NCI-H524 treated with DMSO at 0.1 percent for 48 hours (cell line): ENCODE measurements at regions not wholly inside any gene's neighbourhood (a gene's known extent, or its start where the extent isn't known, plus 50 kb on each side); places are given as distances from the start of the nearest gene placed in this dataset.

ENCODE experiments used
- DNase-seq: peaks from one replicate; lab custom pipeline; 2025; lab: John Stamatoyannopoulos, UW

DNA sequence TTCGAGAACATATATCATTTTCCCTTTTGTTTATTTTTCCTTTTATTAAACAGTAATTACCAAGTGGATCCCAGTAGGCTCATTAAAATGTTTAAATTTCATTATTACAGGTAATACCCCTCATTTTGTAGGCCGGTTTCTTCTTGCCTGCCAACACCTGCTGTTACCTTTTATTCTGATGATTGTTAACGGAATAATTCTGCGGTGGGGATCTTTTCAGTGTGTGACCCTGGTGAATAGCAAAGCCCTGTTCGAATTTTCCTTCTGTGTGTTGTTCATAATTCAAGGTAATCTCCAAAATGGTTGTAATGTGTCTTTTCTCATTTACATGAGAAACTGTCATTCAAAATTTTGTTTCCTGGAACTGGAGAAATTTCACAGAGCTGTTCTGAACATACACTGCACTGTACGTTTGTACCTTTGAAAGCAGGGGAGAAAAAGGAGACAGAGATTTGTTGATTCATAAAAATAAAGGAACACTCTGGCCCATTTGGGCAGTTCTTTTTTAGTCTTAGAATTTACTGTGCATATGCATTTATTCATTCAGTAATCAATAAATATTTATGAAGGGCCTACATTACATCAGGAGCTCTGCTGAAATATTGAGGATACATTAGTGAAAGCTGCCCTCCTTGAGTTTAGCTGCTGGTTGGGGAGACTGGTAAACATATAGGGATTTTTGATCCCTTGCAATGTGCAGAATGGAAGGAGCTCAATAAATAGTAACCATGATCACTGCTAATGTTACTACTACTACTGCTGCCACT lies 502.0 kb downstream of the QKI start:
- DNase-seq: no peak

DNA sequence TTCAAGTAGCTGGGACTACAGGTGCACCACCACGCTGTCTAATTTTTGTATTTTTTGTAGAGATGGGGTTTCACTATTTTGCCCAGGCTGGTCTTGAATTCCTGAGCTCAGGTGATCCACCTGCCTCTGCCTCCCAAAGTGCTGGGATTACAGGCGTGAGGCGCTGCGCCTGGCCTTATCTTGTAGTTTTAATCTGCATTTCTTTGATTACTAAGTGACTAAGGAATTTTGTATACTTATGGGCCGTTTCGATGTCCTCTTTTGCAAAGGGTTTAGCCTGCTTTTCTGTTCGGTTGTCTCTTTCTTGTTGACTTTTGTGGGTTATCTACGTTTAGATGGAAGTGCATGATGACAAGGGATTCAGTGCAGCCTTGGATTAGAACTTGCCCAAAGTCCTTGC lies 500.6 kb downstream of the QKI start:
- no peak for DNase-seq

DNA sequence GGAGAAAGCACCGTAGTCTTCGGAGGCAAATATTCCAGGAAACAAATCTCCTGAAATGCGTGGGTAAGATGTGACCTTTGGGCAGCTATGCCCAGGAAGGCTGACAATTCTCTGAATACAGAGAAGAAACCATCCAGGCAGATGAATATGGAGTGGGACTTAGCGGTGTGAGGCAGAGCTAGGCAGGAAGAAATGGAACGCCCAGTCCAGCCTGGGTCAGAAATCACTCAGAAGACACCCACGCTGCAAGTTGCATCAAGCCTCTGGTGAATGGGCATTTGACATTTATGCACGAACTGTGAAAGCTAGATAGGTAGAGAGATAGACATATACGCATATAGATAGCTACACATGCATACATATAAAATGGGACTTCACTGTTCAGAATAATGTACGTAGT lies 498.5 kb downstream of the QKI start:
- DNase-seq: no peak

DNA sequence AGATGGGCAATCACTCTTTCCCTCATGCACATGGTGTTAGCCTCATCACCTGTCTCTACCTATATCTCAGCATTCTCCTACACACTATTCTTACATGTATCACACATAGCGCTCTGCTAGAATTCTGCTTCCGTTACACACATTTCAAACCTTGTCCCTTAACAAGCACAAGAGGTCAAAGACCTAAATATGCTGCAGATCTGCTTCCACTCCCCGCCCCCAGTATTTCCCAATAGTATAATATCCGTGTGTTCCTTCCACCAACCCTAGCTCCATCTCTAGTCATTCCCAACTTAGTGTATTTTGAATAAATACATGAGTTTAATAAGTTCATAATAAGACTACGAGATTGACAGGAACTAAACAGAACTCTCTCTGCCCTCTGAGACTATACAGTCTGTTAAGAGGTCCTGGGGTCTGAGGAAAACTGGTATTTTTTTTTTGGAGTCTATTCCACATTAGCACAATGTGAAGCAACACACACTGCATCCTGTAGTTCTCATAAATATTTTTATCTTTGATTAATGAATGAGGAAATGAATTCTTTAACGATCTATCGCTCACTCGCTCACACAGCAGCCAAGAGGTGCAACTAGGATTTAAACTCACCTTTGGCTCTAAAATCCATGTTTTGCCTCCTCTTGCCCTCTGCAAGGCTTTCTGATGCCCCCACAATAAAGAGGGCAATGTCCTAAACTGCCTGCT lies 491.6 kb downstream of the QKI start:
- DNase-seq: no peak

DNA sequence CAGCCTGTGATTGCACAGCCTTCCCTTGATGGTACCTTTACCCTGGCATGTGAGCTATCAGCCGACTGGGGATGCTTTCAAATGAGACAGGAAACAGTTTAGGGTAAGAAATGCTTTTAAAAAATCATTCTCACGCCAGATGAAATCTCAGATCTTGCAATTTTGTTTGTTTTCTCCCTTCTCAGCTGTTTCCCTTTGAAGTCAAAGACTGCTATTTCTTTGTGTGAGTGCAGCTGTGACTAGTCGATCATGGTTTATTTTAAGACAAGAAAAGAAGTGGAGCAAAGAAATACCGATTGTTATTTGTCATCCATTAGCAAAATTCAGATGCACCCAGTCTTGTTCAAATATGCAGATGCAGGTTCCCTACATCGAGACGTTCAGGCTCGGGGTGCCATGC lies 489.7 kb downstream of the QKI start:
- no peak for DNase-seq

DNA sequence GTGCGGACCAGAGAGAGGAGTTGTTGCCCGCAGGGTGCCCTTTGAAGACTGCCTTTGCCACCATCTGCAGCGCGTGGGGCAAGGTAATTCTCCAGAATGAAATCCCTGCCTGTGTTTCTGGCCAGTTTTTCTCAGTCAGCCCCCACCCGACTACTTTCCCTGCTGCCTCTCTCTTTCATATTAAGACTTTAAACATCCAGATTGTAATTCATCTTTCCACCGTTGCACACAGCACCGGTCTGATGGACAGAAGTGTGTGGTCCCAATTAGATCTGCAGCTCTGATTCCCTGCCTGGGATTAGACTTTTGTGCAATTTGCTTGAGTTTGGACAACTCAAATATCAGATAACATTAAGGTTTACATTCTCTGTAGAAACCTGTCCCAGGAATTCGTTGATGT lies 489.0 kb downstream of the QKI start:
- no peak for DNase-seq

DNA sequence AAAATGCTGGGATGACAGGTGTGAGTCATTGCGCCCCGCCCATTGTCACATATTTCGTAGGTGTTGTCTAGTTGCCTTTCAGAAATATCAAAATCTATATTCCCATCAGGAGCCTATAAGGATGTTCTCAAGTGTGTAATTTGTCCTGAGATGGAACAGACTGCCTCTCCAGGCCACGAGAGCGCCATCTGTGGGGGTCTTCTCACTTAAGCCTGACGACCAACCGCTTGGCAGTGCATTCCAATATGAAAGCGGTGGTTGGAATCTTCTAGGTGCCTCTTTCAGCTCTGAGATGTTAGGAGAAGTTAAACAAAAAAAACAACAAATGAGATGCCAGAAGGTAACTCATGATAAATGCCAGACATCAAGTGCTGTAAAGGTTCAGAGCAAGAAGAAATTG lies 488.5 kb downstream of the QKI start:
- no peak for DNase-seq

DNA sequence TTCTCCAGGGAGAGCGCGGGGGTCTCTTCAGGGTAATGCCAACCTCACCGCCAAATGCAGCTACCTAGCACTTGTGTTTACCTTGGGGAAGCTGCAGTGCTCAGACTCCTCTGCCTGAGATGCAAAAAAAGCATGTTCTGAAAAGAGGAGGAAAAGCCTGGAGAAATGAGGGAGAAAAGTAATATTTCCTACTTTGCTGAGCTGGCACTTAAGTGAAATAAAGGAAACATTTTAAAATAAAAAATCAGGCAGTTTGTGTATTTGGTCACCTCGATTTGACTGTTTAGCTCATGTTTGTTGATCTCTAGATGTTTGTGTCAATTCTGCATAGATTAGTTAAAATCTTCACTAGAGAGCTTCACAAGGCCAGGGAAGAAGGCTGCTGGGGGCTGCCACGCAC lies 487.2 kb downstream of the QKI start:
- no peak for DNase-seq

DNA sequence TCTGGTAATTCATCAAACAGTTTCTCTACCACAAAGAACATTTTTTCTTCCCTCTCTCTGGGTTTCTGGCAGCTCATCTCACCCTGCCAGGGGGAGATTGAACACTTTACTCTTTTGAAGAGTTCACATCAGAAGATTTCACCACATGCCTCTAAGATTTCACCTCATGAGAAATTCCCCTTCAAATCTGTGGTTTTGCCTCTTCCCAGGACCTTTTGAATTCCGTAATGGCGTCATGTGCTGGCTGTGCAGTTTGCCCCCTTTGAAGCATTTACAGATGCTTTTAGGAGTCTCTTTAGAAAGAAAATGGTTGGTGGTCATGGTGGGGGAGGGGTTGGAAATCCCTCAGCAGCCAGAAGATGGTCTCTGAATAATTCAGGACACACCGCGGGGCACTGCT lies 486.1 kb downstream of the QKI start:
- DNase-seq: no peak

DNA sequence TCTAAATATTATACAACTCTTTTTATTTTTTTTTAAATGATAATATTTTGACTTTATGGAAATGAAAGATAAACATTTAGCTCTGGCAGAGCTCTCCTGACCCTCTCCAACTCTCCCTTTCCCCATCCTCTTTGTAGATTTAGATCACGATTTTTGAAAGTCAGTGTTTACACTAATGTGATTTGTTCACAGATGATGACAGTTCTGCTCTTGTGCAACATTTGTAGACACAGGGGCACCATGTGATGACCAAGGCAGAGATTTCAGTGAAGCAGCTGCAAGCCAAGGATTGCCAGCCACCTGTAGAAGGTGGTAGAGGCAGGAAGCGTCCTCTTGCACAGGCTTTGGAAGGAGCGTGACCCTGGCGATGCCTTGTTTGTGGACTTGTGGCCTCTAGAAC lies 483.2 kb downstream of the QKI start:
- DNase-seq: no peak

DNA sequence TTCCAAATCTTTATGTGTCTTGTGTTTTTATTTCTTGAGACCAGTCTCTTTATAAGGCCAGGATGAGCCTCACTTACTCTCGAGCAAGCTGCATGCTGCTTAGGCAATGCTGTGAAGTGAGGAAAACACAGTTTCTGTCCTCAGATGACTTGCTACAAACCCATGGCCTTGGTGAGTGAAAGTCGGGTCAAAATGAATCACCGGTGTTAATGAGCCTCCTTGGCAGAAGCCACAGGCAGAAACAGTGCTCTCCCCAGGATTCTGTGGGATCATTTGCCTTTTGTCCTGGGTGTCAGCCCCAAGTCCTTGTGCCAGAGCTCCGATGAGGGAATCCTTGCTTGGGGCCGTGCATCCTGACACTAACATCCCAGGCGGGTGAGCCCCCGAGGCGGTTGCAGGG lies 482.5 kb downstream of the QKI start:
- DNase-seq: no peak

DNA sequence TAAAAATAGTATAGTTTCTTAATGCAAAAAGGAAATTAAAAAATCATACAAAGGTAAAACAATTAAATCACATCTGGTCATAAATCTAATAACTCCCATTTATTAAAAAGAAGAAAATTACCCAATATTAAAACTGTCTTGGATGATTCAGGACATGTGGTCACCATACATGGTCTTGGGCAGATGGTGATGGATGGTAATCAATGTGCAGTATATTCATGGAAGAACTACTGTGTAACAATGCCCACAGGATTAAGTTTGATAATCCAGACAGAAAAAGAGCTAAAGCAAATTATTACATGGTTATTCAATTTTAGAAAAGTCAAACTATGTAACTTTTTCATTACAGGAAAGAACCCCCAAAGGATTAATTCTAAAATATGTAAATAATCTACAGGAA lies 480.6 kb downstream of the QKI start:
- no peak for DNase-seq

DNA sequence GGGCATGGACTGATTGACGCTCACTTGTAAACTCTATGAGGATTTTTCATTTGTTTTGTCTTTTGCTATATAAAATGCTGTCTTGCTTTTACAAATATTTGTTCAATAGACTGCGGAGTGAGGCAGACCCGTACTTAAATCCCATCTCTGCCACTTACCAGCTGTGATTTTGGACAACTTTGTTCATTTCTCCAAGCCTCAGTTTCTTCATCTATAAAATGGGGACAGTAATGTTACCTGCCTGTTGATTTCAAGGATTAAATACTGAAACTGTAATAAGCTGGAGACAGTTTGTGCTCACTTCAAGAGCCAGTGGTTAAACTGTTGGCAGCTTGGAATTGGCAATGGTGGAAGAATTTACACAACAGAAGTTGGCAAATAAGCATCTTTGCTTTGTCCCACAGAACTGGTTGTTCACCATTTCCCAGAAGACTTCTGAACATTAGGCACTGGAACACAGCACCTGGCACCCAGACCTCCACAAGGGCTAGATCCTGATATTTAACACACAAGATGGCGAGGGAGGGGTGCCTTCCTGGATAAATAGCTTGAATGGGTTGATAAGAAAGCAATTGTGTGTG lies 479.2 kb downstream of the QKI start:
- no peak for DNase-seq

DNA sequence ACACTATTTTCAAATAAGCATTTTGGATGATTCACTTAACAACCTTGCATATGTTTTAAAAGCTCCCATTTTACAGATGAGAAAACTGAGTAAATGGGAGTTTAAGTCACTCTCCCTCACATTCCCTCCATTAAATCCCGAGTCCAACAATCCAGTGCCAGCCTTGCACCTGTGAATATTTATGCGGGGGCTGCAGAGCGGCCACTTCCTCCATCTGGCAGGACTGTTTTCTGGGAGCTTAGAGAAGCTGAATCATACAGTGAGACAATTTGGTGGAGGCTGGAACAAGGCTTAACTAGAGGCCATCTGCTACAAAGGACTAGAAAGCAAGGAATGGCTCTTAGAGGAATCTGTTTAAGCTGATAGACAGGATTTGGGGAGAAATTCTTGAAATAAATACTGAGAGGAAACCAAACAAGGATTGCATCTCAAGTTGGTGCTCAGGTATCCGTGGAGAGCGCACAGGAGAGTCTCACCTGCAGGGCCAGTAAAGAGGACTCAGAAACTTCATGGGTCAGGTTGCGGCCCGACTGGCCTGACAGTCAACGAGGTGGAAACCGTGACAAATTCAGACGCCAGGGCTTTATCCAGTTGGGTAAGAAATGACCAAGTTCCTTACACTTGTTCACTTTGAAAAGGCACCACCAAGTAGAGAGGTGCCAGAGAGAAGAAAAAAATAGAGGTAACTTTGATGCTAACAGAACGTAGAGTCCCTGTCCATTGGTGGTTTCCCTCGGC lies 478.5 kb downstream of the QKI start:
- DNase-seq: peak; percentile 97

DNA sequence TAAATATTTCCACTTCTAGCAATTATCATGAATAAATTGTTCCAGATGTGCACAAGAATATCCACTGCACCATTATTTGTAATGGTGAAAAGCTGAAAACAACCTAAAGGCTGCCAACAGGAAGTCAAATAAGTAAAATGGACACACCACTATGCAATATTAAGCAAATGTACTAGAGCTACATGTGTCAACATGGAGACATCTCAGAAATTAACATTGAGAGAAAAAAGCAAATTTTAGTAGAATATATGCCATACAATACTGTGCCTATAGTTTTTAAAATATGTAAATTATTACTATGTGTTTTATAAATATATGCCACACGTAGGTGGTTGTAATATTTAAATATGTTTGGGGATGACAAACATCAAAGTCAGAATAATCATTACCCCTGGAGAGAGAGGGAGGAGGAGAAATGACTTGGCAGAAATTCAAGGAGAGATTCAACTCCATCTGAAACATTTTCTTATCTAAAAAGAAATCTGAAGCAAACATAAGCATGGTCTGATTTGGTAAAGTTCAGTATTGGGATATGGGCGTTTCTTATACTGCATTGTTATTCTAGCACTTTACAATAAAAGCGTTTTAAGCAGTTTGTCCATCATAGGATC lies 475.5 kb downstream of the QKI start:
- DNase-seq: no peak

DNA sequence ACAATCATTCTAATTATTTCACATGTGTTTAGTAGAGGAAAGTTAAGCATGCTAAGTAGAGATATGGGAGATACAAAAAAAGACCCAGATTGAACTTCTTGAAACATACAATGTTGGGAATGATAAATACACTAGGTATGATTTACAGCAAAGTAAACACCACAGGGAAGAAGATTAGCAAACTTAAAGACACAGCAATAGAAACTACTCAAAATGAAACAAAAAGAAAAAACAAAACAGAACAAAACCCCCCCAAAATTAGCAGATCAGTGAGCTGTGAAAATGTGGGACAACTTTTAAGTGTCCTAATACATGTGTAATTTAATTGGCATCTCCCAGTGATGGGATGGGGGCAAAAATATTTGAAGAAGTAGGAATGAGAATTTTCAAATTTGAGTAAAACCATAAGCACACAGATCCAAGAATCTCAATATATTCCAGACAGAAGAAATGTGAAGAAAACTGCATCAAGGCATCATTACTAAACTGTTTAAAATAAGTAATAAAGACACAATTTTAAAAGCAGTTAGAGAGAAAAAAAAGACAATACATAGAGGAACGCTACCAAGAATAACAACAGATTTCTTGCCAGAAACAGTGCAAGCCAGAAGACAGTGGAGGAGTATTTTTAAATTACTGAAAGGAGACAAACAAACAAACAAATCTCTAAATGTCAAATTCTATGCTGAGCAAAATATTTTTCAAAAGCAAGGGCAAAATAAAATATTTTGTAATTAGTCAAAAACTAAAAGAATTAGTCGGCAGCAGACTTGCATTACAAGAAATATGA lies 473.7 kb downstream of the QKI start:
- DNase-seq: no peak

DNA sequence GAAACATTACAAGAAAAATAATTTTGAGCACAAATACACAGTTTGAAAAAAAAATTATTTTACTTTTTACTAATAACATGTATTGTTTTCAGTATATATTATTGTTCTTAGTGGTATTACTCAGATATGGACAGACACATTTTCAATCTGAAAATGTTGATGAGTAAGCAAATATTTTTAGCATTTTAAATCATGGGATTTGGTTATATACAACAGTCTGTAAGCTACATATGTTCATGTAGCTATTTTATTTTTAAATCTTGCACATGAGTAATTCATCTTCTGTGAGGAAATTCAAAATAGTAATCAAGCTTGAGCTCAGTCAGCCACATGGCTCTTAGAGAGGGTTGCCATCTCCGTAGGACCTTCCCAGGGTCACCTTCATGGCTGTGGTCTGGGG lies 471.9 kb downstream of the QKI start:
- no peak for DNase-seq

DNA sequence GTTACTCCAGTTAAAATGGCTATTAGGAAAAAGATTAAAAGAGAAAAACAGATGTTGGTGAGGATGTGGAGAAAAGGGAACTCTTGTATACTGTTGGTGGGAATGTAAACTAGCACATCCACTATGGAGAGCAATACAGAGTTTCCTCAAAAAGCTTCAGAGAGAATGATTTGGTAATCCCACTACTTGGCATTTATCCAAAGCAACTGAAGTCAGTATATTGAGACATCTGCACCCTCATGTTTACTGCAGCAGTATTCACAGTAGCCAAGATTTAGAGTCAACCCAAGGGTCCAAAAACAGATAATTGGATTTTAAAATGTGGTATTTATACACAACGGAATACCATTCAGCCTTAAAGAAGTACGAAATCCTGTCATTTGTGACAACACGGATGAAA lies 469.5 kb downstream of the QKI start:
- peak; percentile 28 for DNase-seq

DNA sequence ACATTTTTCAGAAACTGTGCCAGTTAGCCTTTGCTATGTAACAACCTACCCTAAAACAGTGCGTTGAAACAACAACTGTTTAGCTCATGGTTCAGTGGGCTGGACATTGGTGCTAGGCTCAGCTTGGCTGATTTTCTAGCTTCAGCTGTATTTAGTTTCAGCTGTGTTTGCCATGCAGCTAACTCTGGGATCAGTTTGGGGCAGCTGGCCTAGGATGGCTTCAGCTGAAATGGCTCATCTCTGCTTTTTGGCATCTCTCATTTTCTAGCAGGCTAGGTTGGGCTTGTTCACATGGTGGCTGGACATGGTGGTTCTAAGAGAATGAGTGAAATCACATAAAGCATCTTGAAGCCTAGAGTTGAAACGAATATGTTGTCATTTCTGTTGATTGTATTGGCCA lies 464.2 kb downstream of the QKI start:
- no peak for DNase-seq

DNA sequence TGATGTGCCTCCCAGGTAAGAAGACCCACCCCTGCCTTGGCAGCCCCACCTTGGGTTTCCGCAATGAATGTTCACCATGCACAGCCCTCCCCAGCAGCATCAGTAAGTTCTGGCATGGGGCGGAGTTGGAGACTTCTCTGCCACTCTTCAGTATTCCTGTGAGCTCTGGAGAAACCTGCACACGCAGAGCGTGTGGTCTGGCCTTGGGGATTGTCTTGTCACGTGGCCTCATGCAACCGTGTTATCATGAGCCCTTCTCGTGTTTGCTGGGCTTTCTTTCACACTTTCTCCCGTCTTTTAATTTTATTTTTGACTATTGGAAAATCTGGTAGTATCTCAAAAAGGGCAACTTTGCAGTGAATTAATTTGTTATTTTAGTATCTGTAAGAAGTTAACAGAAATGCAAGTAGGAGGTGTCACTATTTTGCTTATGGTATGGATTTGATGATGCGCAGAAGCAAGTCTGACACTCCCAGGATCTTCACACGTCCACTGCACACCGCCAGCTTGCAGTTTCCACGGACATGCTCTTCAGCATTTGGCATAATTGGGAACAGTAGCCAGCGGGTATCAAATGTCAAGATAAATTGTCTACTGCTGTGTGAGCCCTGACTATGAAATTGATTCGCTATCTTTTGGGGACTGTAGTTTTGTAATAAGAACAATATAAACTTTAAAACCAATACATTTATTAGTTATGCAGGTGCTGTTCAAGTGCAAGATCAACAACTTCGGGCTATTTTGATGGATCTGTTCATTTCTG lies 463.5 kb downstream of the QKI start:
- no peak for DNase-seq

DNA sequence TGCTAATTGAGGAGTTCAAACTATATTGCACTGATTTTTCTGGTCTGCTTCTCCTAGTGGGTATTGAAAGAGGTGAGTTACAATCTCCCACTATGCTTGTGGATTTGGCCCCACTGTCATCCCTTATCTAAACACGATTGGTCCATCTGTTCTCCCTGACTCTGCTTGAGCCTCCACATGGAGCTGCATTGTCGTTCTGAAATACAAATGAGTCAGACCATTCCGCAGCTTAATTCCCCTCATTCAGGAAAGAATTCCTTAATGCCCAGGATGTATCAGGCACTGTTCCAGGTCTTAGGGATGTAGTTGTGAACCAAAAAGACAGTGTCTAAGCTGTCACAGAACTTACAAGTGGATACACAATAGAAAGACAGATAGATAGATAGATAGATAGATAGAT lies 461.9 kb downstream of the QKI start:
- DNase-seq: no peak
